ENCODE measurements at regions not wholly inside any gene's neighbourhood (a gene's known extent, or its start where the extent isn't known, plus 50 kb on each side); places are given as distances from the start of the nearest gene placed in this dataset.

DNA sequence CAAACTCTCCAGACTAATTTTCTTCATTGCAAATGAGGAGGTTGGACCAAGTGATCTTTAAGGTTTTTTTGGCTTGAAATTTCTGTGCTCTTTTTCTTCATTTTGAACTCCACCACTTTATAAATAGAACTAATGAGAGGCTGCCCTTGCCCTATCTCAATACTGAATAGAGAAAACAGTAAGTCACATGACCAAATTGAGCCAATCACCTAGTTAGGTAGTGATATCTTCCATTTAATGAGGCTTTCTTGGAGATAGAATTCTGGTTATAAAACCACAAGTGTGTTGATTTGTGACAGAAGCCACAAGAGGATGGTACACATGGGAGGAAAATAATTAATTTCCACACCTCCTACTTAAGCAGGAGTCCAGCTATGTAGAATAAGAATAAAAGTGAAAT is 263.4 kb upstream of the SNX7 start:
- Histone ChIP-seq H4K20me1 (ENCODE audit: control insufficient read depth, insufficient read depth, low read depth, low read length) (no peaks in the 10 kb centered on the region), H3K4me3 (ENCODE audit: low read length) (no peak overlapping the region), H3K79me2 (ENCODE audit: control insufficient read depth, low read length) (no peaks in the 10 kb centered on the region), H3K4me1 (ENCODE audit: control insufficient read depth, low read length) (no peaks in the 10 kb centered on the region), H3K36me3 (ENCODE audit: control insufficient read depth, low read length) (no peaks in the 10 kb centered on the region), H3K9me2 (replicated peaks; ENCODE audit: control insufficient read depth, low read length) (no peaks in the 10 kb centered on the region), H3K27ac (ENCODE audit: low read depth, low read length) (no peak overlapping the region), H3F3A (ENCODE audit: control insufficient read depth, insufficient read depth) (no peaks in the 10 kb centered on the region), H3K9me3 (ENCODE audit: control insufficient read depth, insufficient read depth, low read length) (no peaks in the 10 kb centered on the region), H3K27me3 (ENCODE audit: control insufficient read depth, low read length) (no peaks in the 10 kb centered on the region), H3K4me2 (ENCODE audit: low read length) (no peak overlapping the region)
- TF ChIP-seq, protein P1, sequence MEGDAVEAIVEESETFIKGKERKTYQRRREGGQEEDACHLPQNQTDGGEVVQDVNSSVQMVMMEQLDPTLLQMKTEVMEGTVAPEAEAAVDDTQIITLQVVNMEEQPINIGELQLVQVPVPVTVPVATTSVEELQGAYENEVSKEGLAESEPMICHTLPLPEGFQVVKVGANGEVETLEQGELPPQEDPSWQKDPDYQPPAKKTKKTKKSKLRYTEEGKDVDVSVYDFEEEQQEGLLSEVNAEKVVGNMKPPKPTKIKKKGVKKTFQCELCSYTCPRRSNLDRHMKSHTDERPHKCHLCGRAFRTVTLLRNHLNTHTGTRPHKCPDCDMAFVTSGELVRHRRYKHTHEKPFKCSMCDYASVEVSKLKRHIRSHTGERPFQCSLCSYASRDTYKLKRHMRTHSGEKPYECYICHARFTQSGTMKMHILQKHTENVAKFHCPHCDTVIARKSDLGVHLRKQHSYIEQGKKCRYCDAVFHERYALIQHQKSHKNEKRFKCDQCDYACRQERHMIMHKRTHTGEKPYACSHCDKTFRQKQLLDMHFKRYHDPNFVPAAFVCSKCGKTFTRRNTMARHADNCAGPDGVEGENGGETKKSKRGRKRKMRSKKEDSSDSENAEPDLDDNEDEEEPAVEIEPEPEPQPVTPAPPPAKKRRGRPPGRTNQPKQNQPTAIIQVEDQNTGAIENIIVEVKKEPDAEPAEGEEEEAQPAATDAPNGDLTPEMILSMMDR (IDR thresholded peaks at IDR 0.05; ENCODE audit: low read depth, low read length, poor library complexity, severe bottlenecking) = no peak
- TF ChIP-seq EZH2phosphoT487 (IDR thresholded peaks at IDR 0.05; ENCODE audit: borderline replicate concordance, low read length) = no peak

DNA sequence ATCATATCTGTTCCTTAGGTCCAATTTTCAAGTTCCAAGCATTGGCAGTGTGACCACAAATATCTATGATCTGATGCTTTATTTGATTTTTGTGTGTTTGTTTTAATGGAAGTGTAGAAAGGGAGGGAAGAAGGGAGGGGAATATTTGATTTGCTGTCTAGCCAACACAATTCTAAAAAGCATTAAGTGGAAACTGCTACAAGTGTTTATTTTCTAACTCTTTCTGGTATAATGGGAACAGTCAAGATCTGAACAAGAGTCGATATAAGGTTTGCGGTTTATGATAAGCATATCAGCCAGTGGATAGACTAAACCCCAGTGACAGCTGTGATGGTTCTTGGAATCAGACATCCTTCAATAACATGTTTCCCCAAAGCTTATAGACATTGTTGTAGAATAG is 267.8 kb upstream of the SNX7 start:
- Histone ChIP-seq H3K4me3 (ENCODE audit: low read length) (no peak overlapping the region), H3K9me3 (ENCODE audit: control insufficient read depth, insufficient read depth, low read length) (no peaks in the 10 kb centered on the region), H3K27me3 (ENCODE audit: control insufficient read depth, low read length) (no peaks in the 10 kb centered on the region), H3K79me2 (ENCODE audit: control insufficient read depth, low read length) (no peaks in the 10 kb centered on the region), H3K9me2 (replicated peaks; ENCODE audit: control insufficient read depth, low read length) (no peaks in the 10 kb centered on the region), H3K4me1 (ENCODE audit: control insufficient read depth, low read length) (no peaks in the 10 kb centered on the region), H3K27ac (ENCODE audit: low read depth, low read length) (no peak overlapping the region), H4K20me1 (ENCODE audit: control insufficient read depth, insufficient read depth, low read depth, low read length) (no peaks in the 10 kb centered on the region), H3K36me3 (ENCODE audit: control insufficient read depth, low read length) (no peaks in the 10 kb centered on the region), H3F3A (ENCODE audit: control insufficient read depth, insufficient read depth) (no peaks in the 10 kb centered on the region), H3K4me2 (ENCODE audit: low read length) (no peak overlapping the region)
- no peak for TF ChIP-seq EZH2phosphoT487 (IDR thresholded peaks at IDR 0.05; ENCODE audit: borderline replicate concordance, low read length)
- TF ChIP-seq, protein P1 (IDR thresholded peaks at IDR 0.05; ENCODE audit: low read depth, low read length, poor library complexity, severe bottlenecking) = no peak

DNA sequence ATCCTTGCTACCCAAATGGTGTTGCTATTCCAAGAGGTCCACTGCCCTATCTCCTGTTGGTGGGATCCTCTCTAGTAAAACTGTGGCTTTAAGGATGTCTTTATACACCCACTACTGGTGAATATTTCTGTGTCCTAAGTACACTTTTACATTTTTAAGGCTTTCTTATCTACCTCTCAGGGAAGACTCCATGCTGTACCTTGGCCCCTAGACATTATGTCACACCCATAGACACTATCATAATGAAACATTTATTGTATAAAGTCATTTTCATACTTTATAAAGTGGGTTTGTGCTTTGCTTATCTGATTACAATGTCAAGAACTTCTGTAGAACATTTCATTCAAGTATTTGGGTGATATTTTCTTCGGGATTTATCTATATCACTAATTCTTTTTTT is 270.3 kb upstream of the SNX7 start:
- no peaks in the 10 kb centered on the region for H3F3A ChIP-seq (ENCODE audit: control insufficient read depth, insufficient read depth)
- no peaks in the 10 kb centered on the region for H3K79me2 ChIP-seq (ENCODE audit: control insufficient read depth, low read length)
- no peaks in the 10 kb centered on the region for H3K4me1 ChIP-seq (ENCODE audit: control insufficient read depth, low read length)
- H3K4me3 ChIP-seq (ENCODE audit: low read length) = no peak overlapping the region
- no peaks in the 10 kb centered on the region for H4K20me1 ChIP-seq (ENCODE audit: control insufficient read depth, insufficient read depth, low read depth, low read length)
- H3K9me3 ChIP-seq (ENCODE audit: control insufficient read depth, insufficient read depth, low read length) = no peaks in the 10 kb centered on the region
- no peaks in the 10 kb centered on the region for H3K36me3 ChIP-seq (ENCODE audit: control insufficient read depth, low read length)
- no peaks in the 10 kb centered on the region for H3K27me3 ChIP-seq (ENCODE audit: control insufficient read depth, low read length)
- no peak overlapping the region for H3K27ac ChIP-seq (ENCODE audit: low read depth, low read length)
- TF ChIP-seq, protein P1 (IDR thresholded peaks at IDR 0.05; ENCODE audit: low read depth, low read length, poor library complexity, severe bottlenecking) = no peak
- TF ChIP-seq EZH2phosphoT487 (IDR thresholded peaks at IDR 0.05; ENCODE audit: borderline replicate concordance, low read length) = no peak
- no peak overlapping the region for H3K4me2 ChIP-seq (ENCODE audit: low read length)
- H3K9me2 ChIP-seq (replicated peaks; ENCODE audit: control insufficient read depth, low read length) = no peaks in the 10 kb centered on the region

DNA sequence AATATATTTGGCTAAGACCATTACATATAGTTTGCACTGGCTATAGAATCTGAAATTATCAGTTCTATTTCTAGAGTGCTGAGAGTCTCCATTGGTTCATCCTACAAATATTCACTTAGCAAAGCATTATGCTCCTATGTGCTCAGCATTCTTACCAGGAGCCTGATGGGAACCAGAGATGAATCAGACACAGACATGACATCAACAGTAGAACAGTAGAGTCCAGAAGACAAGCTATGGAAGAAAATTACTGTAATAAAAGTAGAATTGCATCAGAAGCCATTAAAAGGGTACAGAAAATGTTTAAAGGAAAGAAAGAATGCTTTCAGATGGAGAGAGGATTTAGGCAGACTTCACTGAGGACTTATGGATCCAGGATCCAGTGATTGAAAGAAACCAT is 271.7 kb upstream of the SNX7 start:
- H3K4me1 ChIP-seq (ENCODE audit: control insufficient read depth, low read length) = no peaks in the 10 kb centered on the region
- no peaks in the 10 kb centered on the region for H3K9me2 ChIP-seq (replicated peaks; ENCODE audit: control insufficient read depth, low read length)
- no peaks in the 10 kb centered on the region for H3K36me3 ChIP-seq (ENCODE audit: control insufficient read depth, low read length)
- H3K4me2 ChIP-seq (ENCODE audit: low read length) = no peak overlapping the region
- no peaks in the 10 kb centered on the region for H3K9me3 ChIP-seq (ENCODE audit: control insufficient read depth, insufficient read depth, low read length)
- H3K79me2 ChIP-seq (ENCODE audit: control insufficient read depth, low read length) = no peaks in the 10 kb centered on the region
- H3K4me3 ChIP-seq (ENCODE audit: low read length) = no peak overlapping the region
- H3F3A ChIP-seq (ENCODE audit: control insufficient read depth, insufficient read depth) = no peaks in the 10 kb centered on the region
- H3K27me3 ChIP-seq (ENCODE audit: control insufficient read depth, low read length) = no peaks in the 10 kb centered on the region
- no peak overlapping the region for H3K27ac ChIP-seq (ENCODE audit: low read depth, low read length)
- TF ChIP-seq, protein P1 (IDR thresholded peaks at IDR 0.05; ENCODE audit: low read depth, low read length, poor library complexity, severe bottlenecking) = no peak
- TF ChIP-seq EZH2phosphoT487 (IDR thresholded peaks at IDR 0.05; ENCODE audit: borderline replicate concordance, low read length) = no peak
- H4K20me1 ChIP-seq (ENCODE audit: control insufficient read depth, insufficient read depth, low read depth, low read length) = no peaks in the 10 kb centered on the region

All from DOHH2 (cell line).